Right atrium auricular region (tissue), 2 donors: ENCODE measurements at regions not wholly inside any gene's neighbourhood (a gene's known extent, or its start where the extent isn't known, plus 50 kb on each side); places are given as distances from the start of the nearest gene placed in this dataset.

Experiments
- DNase-seq: peaks from one replicate; pipeline ENCODE4 v3.0.0-alpha.2; 2019; ENCODE audit warnings: low spot score
- H3K27ac ChIP-seq, 2 donors: fragments of 200-600 bp; sonication (generic); 1 replicate in 1 of 2; 2 replicates in 1 of 2; pipeline ENCODE4 v1.5.1; 2016 to 2019
- H3K27me3 ChIP-seq, 2 donors: fragments of 200-600 bp; sonication (generic); one replicate each; pipeline versions ENCODE4 v1.5.1 to v1.6.0; 2017 to 2019
- H3K36me3 ChIP-seq: fragments of 200-600 bp; sonication (generic); one replicate; pipeline ENCODE4 v1.5.1; 2016
- H3K4me1 ChIP-seq, 2 donors: fragments of 200-600 bp; sonication (generic); one replicate each; pipeline versions ENCODE4 v1.5.1 to v1.6.0; 2017 to 2019
- H3K4me3 ChIP-seq, 2 donors: fragments of 200-600 bp; sonication (generic); 1 replicate in 1 of 2; 2 replicates in 1 of 2; pipeline ENCODE4 v1.5.1; 2017 to 2019; ENCODE audit warnings: mild to moderate bottlenecking in 1 of 2, moderate library complexity in 1 of 2
- H3K9me3 ChIP-seq, 2 donors: fragments of 200-600 bp; sonication (generic); one replicate each; pipeline ENCODE4 v1.5.1; 2019
- CTCF ChIP-seq, 2 donors: fragments of 200-600 bp; sonication (generic); IDR thresholded peaks; one replicate each; pipeline ENCODE4 v1.5.1; 2019; ENCODE audit warnings: antibody characterized with exemption in 2 of 2

GRCh38 chr21:32132881-32133280, 146.0 kb downstream of the MIS18A start:
- peaks cover 0 to 42% of the 10 kb centered on the region in 2 donors for H3K4me1 ChIP-seq
- H3K36me3 ChIP-seq: no peaks in the 10 kb centered on the region
- H3K27me3 ChIP-seq: no peaks in the 10 kb centered on the region
- H3K27ac ChIP-seq: no peak overlapping the region
- H3K9me3 ChIP-seq: peaks cover 0 to 17% of the 10 kb centered on the region in 2 donors
- no peak for TF ChIP-seq CTCF (IDR thresholded peaks at IDR 0.05)
- H3K4me3 ChIP-seq: no peak overlapping the region
- no peak for DNase-seq

- no peak for DNase-seq
- Histone ChIP-seq H3K9me3 (peaks cover 0 to 16% of the 10 kb centered on the region in 2 donors), H3K27ac (peak overlapping the region; percentile 27 to 30), H3K4me1 (peaks cover 0 to 42% of the 10 kb centered on the region in 2 donors), H3K4me3 (no peak overlapping the region), H3K27me3 (no peaks in the 10 kb centered on the region), H3K36me3 (no peaks in the 10 kb centered on the region)
- TF ChIP-seq CTCF (IDR thresholded peaks at IDR 0.05): no peak
Observed at GRCh38 chr21:32132409-32132808, 146.4 kb downstream of the MIS18A start.

- peak; percentile 63 for DNase-seq
- Histone ChIP-seq H3K27ac (peak overlapping the region; percentile 27 to 30), H3K4me1 (peaks cover 0 to 42% of the 10 kb centered on the region in 2 donors), H3K4me3 (no peak overlapping the region), H3K27me3 (no peaks in the 10 kb centered on the region), H3K9me3 (peaks cover 0 to 12% of the 10 kb centered on the region in 2 donors), H3K36me3 (no peaks in the 10 kb centered on the region)
- TF ChIP-seq CTCF (IDR thresholded peaks at IDR 0.05): no peak
Observed at GRCh38 chr21:32131960-32132359, 146.9 kb downstream of the MIS18A start.

- H3K9me3 ChIP-seq: peaks cover 0 to 8% of the 10 kb centered on the region in 2 donors
- H3K27me3 ChIP-seq: no peaks in the 10 kb centered on the region
- no peak overlapping the region for H3K4me3 ChIP-seq
- no peaks in the 10 kb centered on the region for H3K36me3 ChIP-seq
- peak overlapping the region in 1 of 2 donors; percentile 30 for H3K27ac ChIP-seq
- H3K4me1 ChIP-seq: peaks cover 0 to 37% of the 10 kb centered on the region in 2 donors
- DNase-seq: no peak
- TF ChIP-seq CTCF (IDR thresholded peaks at IDR 0.05): no peak
Observed at GRCh38 chr21:32131164-32131563, 147.7 kb downstream of the MIS18A start.

- TF ChIP-seq CTCF (IDR thresholded peaks at IDR 0.05): no peak
- H3K36me3 ChIP-seq: no peaks in the 10 kb centered on the region
- H3K4me1 ChIP-seq: peaks cover 0 to 28% of the 10 kb centered on the region in 2 donors
- no peak overlapping the region for H3K4me3 ChIP-seq
- DNase-seq: no peak
- H3K9me3 ChIP-seq: peaks cover 0 to 8% of the 10 kb centered on the region in 2 donors
- H3K27me3 ChIP-seq: no peaks in the 10 kb centered on the region
- no peak overlapping the region for H3K27ac ChIP-seq
Observed at GRCh38 chr21:32130031-32130891, 148.6 kb downstream of the MIS18A start.
